ENCODE measurements at regions not wholly inside any gene's neighbourhood (a gene's known extent, or its start where the extent isn't known, plus 50 kb on each side); places are given as distances from the start of the nearest gene placed in this dataset.

DNA sequence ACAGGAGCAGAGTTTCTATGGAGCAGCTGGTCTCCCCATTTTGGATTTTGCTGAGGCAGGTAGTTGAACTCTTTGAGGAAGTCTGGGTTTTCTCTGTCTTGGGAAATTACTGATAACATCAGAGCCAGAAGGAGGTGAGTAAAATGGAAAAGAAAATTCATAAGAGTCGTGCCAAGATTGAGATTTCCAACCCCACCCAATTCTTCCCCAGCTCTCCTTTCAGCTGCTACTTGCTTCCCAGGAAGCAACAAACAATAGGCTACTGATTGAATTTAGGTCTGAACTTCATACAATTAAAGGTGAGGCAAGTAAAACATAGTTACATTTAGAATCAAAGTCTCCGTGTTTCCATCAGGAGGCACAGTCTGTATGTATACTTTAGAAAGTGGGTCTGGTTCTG lies 54.6 kb upstream of the EOLA2 start:
- DNase-seq = no peak

DNA sequence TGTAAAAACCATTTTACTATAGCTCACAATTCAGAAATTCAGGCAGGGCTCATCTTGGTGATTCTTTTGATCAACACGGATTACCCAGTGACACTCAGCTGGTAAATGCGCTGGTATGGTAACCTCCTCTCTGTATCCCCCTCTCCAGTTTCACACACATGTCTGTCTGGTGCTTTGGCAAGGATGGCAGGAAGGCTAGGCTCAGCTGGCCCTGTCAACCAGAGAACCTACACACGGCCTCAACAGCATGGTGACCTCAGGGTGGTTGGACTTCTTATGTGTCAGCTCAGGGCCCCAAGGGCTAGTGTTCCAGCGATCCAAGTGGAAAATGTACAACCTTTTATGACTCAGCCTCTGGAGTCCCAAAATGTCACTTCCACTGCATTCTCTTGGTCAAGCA lies 55.7 kb upstream of the EOLA2 start:
- no peak for DNase-seq

DNA sequence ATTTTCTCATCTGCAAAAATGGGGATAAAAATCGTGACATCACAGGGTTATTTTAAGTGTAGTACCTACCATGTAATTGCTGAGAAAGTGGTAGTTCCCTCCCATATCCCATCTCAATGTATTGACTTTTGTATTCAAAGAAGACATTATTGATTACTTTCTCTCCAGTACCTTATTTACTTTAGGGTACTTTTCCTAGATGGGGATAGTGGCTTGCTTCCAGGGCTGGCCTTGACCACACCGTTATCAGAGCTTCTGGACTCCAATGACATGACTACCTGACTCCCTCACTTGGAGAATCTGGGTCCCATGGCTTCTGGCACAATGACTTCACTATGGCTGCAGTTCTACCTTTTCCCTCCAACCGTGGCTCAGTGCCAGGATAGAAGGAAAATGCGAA lies 58.2 kb upstream of the EOLA2 start:
- no peak for DNase-seq

DNA sequence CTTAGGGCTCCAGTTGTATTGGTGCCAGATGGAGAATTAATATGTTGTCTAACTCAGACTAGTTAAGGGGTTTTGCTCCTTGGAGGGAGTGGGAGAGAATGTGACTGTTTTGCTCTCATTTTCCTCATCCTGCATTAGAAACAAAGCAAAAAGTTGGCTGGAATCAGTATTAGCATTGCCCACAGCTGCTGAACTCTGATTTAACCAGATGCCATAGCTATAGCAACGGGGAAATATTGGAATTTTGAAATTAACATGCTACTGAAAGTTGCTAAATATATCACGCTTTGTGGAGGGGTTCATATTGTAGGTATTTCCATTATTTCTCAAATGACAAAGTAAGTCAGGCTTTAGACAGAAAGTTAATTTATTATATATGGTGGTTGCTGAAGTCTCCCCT lies 66.7 kb upstream of the EOLA2 start:
- no peak for DNase-seq

DNA sequence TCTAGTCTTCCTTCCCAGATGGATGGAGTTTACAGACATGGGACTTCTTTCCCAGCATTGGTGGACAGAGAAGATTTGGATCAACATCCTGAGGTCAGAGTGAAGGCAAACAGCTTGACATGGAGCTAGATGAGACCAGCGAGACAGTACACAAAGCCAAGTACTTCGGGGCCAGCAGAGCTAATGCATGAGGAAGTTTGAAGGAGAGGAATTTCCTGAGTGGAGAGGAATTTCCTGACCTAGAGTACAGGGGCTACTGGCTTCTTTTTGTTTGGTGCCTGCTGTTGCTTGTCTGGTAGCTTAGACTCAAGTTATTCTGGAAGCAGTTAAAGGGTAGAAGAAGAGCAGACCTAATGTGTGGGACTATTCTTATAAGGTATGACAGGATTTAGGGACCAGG lies 69.1 kb upstream of the EOLA2 start:
- no peak for DNase-seq

DNA sequence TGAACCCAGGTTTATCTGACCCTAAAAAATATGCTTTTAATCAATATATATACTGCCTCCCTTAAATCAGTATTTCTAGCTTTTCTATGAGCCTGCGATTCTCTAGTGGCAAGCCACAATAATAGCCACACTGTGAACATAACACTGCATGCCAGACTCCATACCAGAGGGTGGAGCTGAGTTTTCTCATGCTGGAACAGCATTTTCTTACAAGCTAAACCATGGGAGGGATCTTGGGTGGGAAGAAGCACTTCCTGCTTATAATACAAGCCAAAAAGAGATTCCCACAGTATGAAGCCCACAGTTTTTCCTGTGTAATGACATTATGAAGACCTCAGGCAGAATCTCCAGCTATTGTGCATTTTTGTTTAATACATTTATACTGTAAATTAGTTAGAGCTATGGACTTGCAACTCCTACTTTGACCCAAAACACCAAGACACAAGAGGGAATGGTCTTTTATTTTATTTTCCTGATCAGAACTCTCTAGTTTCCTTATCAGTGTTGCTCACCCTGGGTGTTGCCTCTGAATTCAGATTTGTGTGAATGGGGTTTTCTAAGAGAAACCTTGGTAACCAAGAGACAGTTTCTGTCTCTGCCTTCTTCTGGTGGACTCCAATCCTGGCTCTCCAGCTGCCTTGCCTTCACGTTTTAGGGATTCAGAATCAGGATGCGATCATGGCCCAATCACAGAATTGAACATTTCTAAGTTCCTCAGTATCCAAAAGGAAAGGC lies 74.5 kb upstream of the EOLA2 start:
- DNase-seq = no peak

DNA sequence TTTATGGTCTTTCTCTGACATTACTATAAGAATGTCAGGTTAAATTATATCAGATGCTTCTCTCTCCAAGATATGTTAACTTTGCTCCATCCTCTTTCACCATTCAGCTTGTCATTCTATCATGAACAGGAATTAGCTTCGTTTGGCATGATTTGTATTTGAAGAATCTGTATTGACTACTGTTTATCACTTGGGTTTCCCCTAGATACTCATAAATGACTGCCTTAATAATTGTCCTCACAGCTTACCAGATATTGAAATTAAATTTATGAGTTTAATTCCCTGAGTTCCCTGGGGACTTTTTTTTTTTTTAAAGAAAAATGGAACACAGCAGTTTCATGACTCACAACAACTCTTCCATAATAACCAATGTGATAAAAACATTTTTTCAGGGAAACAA lies 76.2 kb upstream of the EOLA2 start:
- no peak for DNase-seq

DNA sequence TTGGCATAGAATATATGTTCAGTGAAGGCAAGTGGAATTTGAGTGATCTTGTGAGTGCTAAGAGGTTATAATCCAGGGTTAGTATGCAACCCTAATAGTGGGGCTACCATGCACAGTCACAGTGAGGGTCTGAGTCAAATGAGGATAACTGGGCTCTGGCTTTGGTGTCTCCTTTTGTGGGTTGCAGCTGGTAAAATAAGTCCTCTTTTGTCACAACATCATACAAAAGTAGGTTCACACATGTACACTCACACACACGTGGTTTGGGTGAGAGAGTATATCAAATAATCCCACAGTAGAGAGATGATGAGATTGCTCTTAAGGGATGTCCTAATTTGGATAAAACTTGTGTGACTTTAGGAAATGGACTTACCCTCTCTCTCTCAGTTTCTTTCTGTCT lies 79.6 kb upstream of the EOLA2 start:
- peak; percentile 1 for DNase-seq

DNA sequence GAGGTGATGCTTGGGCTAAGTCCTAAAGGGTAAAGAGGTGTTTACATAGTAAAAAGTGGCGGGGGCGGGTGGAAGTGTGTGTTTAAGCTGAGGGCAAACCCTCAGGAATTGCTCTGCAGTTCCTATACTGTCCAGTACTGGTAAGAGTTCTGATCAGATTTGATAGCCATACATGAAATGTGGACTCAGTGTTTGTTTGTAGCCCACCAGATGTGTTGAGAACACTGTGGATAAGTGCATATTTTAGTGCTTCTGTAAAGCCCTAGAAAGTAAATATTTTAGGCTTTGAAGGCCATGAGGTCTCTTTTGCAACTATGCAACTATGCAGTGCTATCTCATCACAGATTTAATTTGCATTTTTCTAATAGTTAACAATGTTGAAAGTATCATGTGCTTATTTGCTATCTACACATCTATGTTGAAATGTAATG lies 80.7 kb upstream of the EOLA2 start:
- DNase-seq = no peak

DNA sequence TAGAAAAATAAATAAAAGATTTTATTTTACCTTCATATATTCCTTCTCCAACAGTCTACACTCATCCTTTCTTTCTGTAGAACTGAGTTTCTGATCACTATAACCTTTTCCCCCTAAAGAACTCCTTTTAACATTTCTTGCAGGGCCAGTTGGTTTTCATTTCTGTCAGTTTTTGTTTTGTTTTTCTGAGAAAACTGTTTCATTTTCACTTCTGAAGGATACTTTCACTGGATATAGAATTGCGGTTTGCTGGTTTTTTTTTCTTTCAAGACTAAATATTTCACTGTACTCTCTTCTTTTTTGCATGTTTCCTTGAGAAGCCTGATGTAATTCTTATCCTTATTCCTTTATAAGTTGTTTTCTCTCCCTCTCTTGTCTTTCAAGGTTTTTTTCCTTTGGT lies 90.4 kb upstream of the EOLA2 start:
- DNase-seq = no peak

DNA sequence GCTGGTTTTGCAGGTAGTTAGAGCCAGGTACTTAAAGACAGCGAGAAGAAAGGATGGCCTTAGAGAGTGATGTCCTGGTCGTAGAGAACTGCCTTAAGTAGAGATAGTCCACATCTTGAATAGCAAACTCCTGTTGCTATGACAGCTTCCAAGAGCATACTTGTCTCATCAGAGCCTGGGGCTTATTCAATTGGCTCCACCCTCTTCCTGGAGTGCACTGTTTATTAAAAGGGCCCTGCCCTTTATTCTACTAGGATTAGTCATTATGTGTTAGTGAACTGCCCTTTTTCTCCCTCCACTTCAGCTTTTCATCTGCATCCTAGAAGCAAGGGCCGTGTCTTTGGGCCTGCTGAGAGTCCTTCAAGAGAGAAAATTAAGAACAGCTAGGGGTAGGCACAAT lies 94.5 kb upstream of the EOLA2 start:
- DNase-seq = no peak

DNA sequence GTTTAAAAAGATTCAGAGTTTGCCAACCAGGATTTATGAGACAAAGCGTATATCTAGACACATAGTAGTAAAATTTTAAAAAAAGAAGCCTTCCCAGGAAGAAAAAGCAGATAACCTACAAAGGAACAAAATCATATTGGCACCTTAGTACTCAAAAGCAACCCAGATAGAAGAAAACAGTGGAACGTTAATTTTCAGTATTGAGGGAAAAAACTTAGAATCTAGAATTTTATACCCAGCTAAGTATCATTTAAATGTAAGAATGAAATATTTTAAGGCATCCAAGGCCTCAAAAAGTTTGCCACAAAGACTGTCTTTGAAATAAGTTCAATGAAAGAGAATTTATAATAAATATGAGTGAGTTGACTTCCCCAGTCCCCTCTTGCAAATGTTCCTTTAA lies 96.5 kb upstream of the EOLA2 start:
- no peak for DNase-seq

DNA sequence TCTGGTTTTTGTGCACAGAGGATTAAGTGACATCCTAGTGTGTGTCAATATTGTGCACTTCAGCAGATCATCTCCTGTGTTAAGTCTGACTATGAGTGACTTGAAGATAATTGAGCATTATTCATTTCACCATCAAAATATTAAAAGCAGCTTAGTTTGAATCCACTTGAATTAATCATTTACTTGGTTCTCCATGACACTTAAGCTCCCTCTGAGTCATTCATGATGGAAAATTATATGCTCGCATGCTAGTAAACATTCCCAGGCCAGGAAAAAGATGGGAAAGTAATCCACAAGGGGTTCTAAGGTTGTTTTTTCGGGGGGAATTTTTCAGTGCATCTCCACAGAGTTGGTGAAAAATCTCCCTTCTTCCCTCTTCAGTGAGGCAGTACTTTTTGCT lies 97.2 kb upstream of the EOLA2 start:
- DNase-seq = no peak

DNA sequence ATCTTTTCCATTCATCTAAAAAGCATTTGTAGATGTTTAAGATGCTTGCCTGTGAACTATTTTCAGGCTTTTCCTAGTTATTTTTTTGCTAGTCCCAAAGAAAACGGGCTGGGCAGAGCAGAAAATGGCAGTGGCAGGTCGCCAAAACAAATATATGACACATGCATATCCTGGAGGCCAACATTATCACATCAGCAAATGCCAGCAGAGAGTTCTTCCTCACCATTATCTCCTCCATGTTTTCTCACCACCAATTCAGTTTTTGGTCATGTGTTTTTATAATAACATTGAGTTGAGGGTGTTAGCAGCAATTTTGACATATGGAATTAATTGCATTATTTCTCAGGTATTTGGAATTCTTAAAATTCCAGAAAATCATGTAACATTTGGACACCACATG lies 97.9 kb upstream of the EOLA2 start:
- DNase-seq = no peak

DNA sequence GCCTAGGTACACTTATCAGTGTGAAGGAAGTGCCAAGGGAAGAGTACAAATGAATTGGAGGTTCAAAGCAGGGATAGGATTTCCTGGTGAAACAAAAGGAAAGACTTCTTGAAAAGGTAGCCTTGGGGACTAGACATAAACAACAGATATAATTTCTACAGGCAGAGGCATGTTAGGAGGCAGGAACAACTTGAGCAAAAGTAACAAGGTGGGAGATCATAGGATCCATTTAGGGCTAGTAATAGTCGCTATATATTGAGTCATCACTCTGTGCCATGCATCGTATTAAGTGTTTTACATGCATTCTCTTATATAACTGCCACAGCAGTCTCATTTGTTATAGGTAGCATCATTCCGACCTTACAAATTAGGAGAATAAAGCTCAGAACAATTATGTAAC lies 98.3 kb upstream of the EOLA2 start:
- no peak for DNase-seq

DNA sequence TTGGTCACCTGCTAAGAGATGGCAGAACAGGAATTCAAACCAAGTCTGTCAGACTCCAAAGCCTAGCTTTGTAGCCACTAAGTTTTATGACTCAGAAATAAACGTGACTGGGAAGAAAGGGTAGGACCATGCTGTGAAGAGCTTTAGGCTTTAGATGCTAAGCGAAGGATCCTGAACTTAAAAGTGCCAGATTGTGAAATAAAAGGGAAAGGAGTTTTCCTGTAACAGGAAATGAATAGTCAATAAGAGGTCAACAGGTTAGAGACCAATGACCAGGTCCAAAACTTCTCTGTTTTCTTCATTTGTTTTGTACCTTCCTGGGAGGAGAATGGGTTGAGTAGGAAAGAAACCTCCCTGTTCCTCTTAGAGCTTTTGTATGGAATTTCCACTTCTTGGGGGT lies 98.8 kb upstream of the EOLA2 start:
- no peak for DNase-seq

DNA sequence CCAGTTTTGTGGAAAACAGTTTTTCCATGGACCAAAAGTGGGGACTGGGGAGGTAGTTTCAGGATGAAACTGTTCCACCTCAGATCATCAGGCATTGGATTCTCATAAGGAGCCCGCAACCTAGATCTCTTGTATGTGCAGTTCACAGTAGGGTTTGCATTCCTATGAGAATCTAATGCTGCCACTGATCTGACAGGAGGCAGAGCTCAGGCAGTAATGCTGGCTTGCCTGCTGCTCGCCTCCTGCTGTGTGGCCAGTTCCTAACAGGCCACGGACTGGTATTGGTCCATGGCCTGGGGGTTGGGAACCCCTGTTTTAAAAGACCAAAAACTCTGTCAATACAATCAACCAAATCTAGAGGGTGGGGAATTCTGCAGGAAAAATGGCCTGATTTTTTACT lies 100.0 kb upstream of the EOLA2 start:
- no peak for DNase-seq

DNA sequence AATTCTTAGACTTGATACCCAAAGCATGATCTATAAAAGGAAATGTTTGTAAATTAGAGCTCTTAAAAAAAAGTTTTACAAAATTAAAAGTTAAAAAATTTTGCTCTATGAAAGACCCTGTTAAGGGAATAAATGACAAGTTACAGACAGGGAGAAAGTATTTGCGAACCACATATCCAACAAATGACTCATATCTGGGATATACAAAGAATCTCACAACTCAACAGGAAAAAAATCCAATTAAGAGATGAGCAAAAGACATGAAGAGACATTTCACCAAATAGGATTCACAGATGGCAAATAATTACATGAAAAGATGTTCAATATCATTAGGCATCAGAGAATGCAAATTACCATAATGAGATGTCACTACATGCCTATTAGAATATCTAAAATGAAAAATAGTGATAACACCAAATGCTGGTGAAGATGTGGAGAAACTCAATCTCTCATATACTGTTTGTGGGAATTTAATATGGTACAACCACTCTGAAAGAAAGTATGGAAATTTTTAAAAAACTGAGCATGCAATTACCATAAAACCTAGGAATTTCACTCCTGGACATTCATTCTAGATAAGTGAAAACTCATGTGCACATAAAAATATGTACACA lies 100.8 kb upstream of the EOLA2 start:
- no peak for DNase-seq

DNA sequence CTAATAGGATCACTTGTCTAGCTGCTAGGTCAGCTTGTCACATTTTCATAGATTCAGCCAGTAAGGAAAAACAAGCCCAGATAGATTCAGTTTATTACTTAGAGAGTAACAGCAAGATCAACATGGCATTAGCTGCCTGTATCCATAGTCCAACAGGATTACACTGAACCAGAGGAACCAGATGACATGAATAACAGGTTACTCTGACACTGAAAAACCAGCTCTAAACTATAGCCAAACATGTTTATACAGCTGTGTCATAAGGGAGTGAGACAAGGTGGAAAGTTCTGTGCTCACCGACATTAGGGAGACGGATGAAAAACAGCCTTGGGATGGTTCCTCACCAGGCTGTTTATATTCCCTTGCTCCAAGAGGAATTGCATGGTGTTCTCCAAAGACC lies 102.9 kb upstream of the EOLA2 start:
- no peak for DNase-seq

DNA sequence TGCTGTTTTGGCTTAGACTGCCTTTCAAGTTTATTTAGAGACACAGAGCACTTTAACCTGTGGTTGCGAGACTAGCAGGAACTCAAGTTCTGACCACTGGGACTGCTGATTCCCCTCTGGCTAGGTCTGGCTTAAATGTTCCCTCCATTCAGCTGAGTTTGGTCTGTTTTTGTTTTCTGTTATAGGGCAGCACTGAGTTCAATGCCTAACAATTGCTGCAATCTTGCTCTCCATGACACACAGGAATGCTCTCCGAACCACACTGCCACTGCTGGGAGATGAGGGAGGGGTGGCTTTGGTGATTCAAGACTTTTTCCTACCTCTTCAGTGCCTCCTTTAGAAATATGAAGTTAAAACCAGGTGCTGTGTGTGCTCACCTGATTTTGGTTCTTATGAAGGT lies 106.3 kb upstream of the EOLA2 start:
- no peak for DNase-seq

DNA sequence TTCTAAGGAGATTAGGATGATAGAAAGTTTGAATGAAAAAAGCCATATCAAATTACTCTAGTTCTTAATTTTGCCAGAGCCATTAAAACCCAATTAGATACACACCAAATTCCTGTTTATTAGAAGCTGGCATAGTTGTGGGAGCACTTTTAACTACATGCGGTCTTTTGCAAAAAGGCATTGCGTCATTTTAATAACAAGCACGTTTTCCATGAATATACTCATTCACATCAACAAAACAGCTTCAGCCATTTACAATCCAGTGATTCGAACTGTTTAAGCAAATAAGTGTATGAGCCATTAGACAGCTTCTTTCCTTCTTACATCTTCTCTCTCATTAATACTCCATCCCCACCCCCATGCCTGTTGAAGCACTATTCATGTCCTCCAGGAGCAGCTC lies 109.5 kb upstream of the EOLA2 start:
- DNase-seq = no peak

DNA sequence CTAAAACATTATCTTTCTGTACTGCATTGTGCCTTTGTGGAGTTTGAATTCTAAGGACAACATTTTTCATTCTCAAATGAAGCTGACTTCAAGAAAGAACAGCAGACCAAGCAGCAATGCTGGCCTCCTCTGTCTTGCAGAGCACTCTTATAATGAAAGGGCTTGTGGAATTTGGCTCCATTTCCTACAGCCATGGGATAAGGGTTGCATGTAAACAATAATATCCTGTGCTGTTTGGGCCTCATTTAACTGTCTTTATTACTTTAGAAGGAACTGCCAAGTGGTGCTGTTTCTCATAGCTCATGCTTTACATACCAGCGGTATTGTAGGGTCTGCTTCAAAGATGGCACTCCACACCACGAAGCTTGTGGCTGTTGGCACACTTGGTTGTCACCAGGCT lies 111.4 kb upstream of the EOLA2 start:
- no peak for DNase-seq

DNA sequence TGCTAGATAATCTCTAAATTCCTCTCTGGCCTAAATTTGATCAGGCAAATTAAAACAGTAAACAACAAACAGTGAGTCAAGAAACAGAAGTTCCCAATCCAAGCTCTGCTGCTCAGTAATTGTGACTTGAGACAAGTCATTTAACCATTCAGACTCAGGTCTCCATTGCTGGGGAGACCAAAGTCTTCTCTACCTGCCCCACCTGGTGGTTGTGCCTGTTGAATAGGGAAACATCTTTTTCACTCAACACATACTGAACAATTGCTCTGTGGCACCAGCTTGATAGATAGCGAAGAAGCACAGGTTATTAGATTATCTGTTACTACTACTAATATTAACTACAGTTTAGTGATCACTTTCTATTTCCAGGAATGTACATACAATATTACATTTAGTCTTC lies 112.1 kb upstream of the EOLA2 start:
- no peak for DNase-seq

DNA sequence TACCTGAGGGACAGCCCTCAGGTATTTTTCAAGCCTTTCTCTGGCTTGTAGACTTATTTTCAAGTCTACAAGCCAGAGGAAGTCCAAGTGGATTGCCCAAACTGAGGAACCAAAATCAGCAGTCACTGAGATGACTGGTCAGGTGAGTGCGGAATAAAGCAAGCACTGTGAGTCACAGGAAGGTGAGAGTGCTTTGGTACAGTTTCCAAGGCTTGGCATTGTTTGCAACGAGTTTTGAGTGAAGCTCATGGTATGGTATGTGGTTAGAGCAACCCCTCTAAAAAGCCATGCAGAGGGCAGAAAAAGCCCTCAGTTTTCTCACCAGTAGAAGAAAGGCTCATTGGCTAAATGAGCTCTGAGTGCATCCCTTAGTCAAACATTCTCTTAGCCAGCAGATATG lies 112.8 kb upstream of the EOLA2 start:
- DNase-seq = no peak

DNA sequence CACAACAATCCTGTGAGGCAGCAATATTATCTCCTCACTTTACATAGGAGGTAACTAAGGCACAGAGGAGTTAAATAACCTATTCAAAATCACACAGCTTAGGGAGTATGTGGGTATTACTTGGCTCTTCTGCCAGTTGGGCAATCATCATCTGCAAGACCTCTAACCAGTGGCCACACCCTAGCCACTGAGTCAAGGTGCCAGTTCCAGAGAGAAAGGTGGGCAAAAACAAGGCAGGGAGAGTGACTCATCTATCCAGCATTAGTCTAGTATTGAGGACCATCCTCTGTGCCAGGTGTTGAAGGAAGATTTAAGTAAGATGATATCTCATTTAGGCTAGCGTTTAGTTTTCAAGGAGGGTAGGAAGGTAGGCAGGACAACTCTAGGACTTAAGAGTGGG lies 113.9 kb upstream of the EOLA2 start:
- no peak for DNase-seq
